GM12865 (cell line): ENCODE measurements at regions not wholly inside any gene's neighbourhood (a gene's known extent, or its start where the extent isn't known, plus 50 kb on each side); places are given as distances from the start of the nearest gene placed in this dataset.

Experiments used
- DNase-seq: peaks from one replicate; pipeline ENCODE4 v3.0.0; 2010; ENCODE audit warnings: low read depth
- H3K4me3 ChIP-seq: 2 replicates; pipeline ENCODE4 v1.5.1; 2011; ENCODE audit warnings: mild to moderate bottlenecking, low read depth, low read length, control low read depth
- CTCF ChIP-seq: IDR thresholded peaks from 2 replicates; pipeline ENCODE4 v1.5.1; 2011; ENCODE audit warnings: low read length, control low read depth, low read depth, inconsistent platforms; ENCODE audit not compliant: insufficient read depth; ENCODE audit errors: missing control alignments

GRCh38 chr18:67331857-67332256, 184.7 kb downstream of the DSEL start:
- no peak for DNase-seq
- H3K4me3 ChIP-seq, result no peak overlapping the region
- no peak for TF ChIP-seq CTCF

GRCh38 chr18:67319109-67319508, 197.4 kb downstream of the DSEL start:
- H3K4me3 ChIP-seq, result no peak overlapping the region
- no peak for TF ChIP-seq CTCF
- no peak for DNase-seq

- no peak for DNase-seq
- no peak for TF ChIP-seq CTCF
- H3K4me3 ChIP-seq, result no peak overlapping the region
Observed at GRCh38 chr18:67318651-67319050, 197.9 kb downstream of the DSEL start.

- DNase-seq, result no peak
- TF ChIP-seq CTCF, result no peak
- no peak overlapping the region for H3K4me3 ChIP-seq
Observed at GRCh38 chr18:67310826-67311225, 205.7 kb downstream of the DSEL start.

GRCh38 chr18:67308819-67309218, 207.7 kb downstream of the DSEL start:
- no peak for TF ChIP-seq CTCF
- no peak for DNase-seq
- H3K4me3 ChIP-seq, result no peak overlapping the region

- TF ChIP-seq CTCF, result no peak
- no peak for DNase-seq
- H3K4me3 ChIP-seq, result no peak overlapping the region
Observed at GRCh38 chr18:67305466-67305865, 211.1 kb downstream of the DSEL start.

- no peak for TF ChIP-seq CTCF
- H3K4me3 ChIP-seq, result no peak overlapping the region
- DNase-seq, result no peak
Observed at GRCh38 chr18:67302043-67302442, 214.5 kb downstream of the DSEL start.
